GM19240 (cell line): ENCODE measurements at regions not wholly inside any gene's neighbourhood (a gene's known extent, or its start where the extent isn't known, plus 50 kb on each side); places are given as distances from the start of the nearest gene placed in this dataset.

Experiments
- DNase-seq: peaks from one replicate; pipeline ENCODE4 v3.0.0; 2011; ENCODE audit warnings: low spot score; ENCODE audit not compliant: insufficient read length

- no peak for DNase-seq
These were observed 130.1 kb upstream of the NEDD9 start for GRCh38 chr6:11362564-11362963.

DNA sequence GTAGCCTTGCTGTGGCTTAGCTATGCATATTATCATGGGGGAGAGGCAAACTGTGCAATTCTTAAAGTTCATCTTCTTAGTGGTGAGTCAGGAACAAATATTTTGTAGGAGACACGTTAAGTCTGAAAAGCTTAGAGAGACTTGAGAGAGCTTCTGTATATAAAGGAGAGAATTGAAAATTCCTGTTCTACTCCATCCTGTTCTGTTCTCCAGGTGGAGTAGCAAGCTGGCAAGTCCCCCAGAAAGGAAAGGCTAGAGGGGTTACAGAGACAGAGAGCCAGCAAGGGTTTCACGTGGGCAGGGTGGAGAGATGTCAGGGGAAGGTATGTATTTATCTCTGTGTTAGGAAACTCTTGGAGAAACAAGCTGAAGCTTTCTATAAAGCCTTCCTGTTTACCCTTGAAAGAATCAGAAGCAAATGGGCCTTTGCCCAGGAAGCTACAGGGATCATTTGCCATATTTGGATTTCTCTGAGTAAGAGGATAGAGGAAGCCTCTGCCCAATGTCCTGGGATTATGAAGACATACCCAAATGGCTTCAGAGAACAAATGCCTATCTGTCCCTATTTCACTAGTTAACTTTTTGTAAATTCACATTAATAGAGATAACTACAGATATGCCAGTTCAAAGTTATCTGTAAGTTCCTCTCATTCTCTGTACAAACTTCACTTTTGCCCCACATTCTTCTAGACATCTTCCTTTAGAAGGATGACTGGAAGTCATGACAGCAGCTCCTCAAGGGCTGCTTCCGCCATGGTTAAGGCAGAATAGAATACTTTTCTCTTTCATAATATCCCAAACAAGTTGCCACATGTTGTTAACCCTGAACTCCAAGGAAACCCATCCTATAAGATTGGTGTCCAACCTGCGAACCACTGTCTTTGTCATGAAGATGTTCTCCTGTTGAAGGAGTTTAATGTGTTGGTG, 126.7 kb upstream of the NEDD9 start:
- no peak for DNase-seq

GRCh38 chr6:11357285-11357684, 124.8 kb upstream of the NEDD9 start:
- no peak for DNase-seq

GRCh38 chr6:11356404-11357155, 124.1 kb upstream of the NEDD9 start:
- no peak for DNase-seq

DNA sequence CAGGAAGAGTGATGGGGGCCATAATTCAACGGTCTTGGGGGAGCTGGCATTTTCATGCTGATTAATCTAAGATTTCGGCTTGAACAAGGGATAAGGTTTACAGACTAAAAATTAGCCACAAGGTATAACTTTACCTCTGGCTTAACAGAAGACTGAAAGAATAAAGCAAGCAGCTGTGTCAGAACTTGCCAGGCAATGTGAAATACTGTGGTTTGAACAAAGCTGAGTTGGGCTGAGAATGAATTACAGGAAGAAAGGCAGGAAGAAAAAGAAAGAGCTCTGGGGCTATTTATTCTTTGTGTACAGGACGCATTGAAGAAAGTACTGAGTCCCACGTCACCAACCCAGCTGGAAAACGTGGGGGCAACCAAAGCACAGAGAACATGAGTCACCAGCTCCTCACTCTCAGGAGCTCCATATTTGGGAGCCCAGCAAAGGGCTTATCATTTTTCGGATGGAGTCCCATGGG, 121.5 kb upstream of the NEDD9 start:
- DNase-seq, result no peak

DNA sequence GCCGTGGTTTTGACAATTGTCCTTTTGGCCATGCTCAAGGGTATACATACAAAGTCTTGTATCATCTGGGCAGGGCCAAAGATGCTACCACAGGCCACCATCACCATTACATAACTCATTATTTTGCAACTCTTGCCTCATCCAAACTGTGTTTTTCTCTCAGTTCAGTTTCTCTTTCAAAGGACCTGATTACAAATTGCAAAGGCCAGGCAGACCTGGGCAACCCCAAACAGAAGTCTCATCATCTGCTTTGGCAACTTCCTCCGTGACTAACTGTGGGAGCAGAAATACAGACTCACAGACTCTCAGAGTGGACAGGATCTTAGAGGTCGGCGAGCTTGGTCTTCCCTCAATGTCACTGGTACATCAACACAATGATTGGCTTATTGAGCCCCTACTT, 117.8 kb upstream of the NEDD9 start:
- DNase-seq, result no peak

DNA sequence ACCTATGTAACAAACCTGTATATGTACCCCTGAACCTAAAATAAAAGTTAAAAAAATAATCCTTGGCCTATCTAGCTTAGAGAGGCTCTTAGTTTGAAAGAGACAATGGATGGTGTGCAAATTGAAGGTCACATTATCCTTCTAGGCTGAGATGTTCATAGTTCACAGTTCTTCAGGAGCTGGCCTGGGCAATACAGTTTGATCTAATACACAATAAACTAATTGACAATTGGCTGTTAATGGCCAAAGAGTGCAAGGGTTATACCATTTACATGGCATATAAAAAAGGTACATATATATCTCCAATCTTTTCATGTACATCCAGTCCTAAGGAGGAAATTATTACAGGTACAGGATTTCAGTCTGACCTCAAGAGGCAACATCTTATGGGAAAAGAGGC, 117.4 kb upstream of the NEDD9 start:
- DNase-seq, result no peak

- no peak for DNase-seq
These were observed 114.0 kb upstream of the NEDD9 start for GRCh38 chr6:11346516-11346915.

DNA sequence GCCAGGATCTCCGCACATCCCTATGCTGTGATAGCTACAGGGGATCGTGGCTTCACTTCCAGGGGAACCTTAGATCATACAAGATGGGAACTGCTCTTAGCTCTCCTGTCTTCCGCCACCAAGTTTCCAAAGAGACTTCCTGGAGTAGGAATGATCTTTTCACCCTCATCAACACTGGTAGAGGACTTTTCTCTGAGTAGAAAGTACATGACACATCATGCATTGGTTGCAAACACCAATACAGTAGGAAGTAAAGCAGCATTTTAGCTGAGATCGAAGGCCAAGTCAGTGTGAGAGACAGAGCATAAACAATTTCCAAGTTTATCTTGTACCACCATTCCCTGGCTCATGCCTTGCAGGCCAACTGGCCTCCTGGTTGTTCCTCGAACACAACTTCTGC, 113.1 kb upstream of the NEDD9 start:
- no peak for DNase-seq

- DNase-seq, result no peak
These were observed 111.7 kb upstream of the NEDD9 start for GRCh38 chr6:11343963-11344723.

- DNase-seq, result no peak
These were observed 109.4 kb upstream of the NEDD9 start for GRCh38 chr6:11341867-11342266.

GRCh38 chr6:11341303-11341702, 108.8 kb upstream of the NEDD9 start:
- no peak for DNase-seq

GRCh38 chr6:11339380-11339779, 106.9 kb upstream of the NEDD9 start:
- no peak for DNase-seq

DNA sequence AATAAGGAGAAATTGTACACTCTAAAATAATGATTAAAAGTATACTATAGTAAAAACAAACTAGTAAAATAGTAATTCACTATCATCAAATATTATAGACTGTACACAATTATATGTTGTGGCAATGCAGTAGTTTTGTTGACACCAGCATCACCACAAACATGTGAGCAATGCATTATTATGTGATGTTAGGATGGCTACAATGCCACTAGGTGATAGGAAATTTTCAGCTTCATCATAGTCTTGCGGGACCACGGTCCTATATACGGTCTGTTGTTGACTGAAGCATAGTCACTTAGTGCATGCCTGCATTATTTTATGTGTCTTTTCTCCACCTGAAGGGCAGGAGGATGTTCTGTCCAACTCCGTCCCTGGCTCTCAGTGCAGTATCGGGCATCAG, 104.8 kb upstream of the NEDD9 start:
- no peak for DNase-seq

DNA sequence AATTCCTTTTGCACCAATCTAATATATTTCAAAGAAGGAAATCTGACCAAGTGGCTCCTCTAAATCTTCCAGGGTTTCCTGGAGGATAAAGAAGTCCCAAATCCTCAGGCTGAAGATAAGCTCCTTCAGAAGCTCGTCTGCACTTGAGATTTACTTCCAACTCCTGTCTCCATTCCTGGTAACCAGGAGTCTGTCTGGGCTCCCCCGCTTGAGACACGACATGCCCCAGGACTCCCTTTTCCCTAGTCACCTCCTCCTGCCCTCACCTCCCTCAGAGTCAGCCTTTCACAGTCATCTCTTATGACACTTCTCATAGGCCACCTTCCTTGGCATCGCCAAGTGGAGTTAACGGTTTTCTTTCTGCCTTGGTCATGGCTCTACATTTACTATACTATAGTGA, 103.4 kb upstream of the NEDD9 start:
- no peak for DNase-seq

DNA sequence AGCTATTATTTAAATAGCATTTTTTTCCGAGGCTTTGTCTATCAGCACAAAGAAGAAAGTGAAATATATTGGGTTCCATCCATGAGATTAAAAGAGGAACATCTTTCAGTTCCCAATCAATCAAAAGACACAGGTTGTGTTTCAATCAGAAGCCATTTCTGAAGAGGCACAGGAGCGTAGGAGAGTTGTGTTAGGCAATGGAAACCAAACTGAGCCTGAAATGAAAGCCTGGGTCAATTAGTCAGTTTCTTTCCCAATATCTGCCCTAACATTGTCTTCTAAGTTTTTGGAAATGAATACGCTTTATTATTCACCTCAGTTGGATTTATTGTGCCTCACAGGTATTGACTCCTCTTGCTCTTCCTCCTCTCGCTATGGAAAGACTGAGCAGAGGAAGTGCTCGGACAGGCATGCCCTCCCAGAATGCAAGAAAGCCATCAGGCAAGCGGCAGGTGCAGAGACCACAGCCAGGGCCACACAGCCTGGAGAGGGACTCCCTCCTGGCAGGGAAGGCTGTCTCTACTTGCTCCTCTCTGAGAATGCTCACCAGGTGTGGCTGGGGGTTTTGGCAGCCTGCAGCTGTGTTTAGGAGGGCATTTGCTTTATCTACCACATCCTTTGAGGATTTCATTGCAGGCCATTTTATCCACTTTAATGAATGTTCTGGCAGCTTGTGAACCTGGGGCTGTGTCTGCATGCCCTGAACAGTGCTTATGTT, 100.8 kb upstream of the NEDD9 start:
- DNase-seq, result no peak

- no peak for DNase-seq
These were observed 100.0 kb upstream of the NEDD9 start for GRCh38 chr6:11332463-11332862.

- no peak for DNase-seq
These were observed 98.6 kb upstream of the NEDD9 start for GRCh38 chr6:11331111-11331510.

DNA sequence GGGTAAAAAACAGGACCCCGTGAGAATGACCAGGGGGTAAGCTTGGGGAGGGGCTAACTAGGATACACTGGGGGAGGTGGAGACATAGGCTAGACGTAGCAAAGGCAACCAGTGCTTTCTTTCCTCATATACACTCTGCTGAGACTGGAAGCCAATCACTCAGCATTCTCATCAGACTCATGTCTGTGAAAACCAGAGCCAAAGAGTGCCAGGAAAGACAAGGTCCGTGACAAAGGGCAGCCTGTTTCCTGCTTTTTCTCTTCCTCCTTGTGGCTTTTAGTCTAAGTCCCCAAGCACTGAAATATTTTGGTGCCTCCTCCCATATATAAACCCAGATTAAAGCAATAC, 97.9 kb upstream of the NEDD9 start:
- no peak for DNase-seq

- DNase-seq, result no peak
These were observed 97.4 kb upstream of the NEDD9 start for GRCh38 chr6:11329726-11330412.
